Small intestine (tissue), 7 donors: ENCODE measurements at regions not wholly inside any gene's neighbourhood (a gene's known extent, or its start where the extent isn't known, plus 50 kb on each side); places are given as distances from the start of the nearest gene placed in this dataset.
A peak's percentile ranks its signal among the peaks of the same experiment; 100 is the strongest.
"Not testable (repeated sequence)": the region's sequence is repeated elsewhere in the genome, so short reads cannot be mapped to it uniquely, and the experiment has no call there.

Experiments
- DNase-seq, 2 donors: peaks; one replicate each; pipeline versions ENCODE4 v3.0.0 to v3.0.0-alpha.2; 2013
- FAIRE-seq: peaks from 2 replicates; lab custom pipeline; 2012; peaks lifted over from hg19 to GRCh38; lab: Jason Lieb, UNC
- H3K27ac ChIP-seq, 3 donors: one replicate each; pipeline ENCODE4 v1.5.1; 2013; ENCODE audit warnings: low read length in 2 of 3, mild to moderate bottlenecking in 2 of 3, control low read depth in 1 of 3, inconsistent platforms in 1 of 3, low read depth in 1 of 3, moderate library complexity in 1 of 3
- H3K27me3 ChIP-seq, 3 donors: one replicate each; pipeline ENCODE4 v1.6.1; 2013; ENCODE audit warnings: low read length in 3 of 3, inconsistent platforms in 1 of 3; ENCODE audit not compliant: control insufficient read depth in 3 of 3, insufficient read depth in 3 of 3
- H3K36me3 ChIP-seq, 3 donors: one replicate each; pipeline ENCODE4 v1.6.1; 2013; ENCODE audit warnings: low read length in 3 of 3, inconsistent platforms in 1 of 3, low read depth in 1 of 3, mild to moderate bottlenecking in 1 of 3, moderate library complexity in 1 of 3; ENCODE audit not compliant: control insufficient read depth in 3 of 3, insufficient read depth in 2 of 3
- H3K4me1 ChIP-seq, 3 donors: one replicate each; pipeline ENCODE4 v1.6.1; 2013; ENCODE audit warnings: low read length in 2 of 3, inconsistent platforms in 1 of 3, low read depth in 1 of 3, mild to moderate bottlenecking in 1 of 3, moderate library complexity in 1 of 3; ENCODE audit not compliant: control insufficient read depth in 3 of 3, insufficient read depth in 2 of 3
- H3K4me3 ChIP-seq, 3 donors: one replicate each; pipeline ENCODE4 v1.5.1; 2013; ENCODE audit warnings: low read length in 3 of 3, control low read depth in 1 of 3, inconsistent platforms in 1 of 3, low read depth in 1 of 3, mild to moderate bottlenecking in 1 of 3, moderate library complexity in 1 of 3
- H3K9me3 ChIP-seq, 2 donors: one replicate each; pipeline ENCODE4 v1.6.1; 2013; ENCODE audit warnings: low read depth in 1 of 2, low read length in 1 of 2; ENCODE audit not compliant: control insufficient read depth in 2 of 2, insufficient read depth in 1 of 2
- WGBS, 3 donors: extraction: QIAGEN DNeasy Blood & Tissue Kit; methylation state at CpG; one replicate each; pipeline ENCODE4 v1.1.7; 2013; 5-methylcytosine and 5-hydroxymethylcytosine counted together
- donor health status: healthy with polysubstance abuse.
- donor health status: control.
- donor health status: control.
- donor health status: Bipolar disorder and iron deficiency.
- donor health status: healthy.

- Histone ChIP-seq H3K27me3 (no peaks in the 10 kb centered on the region), H3K4me3 (no peak overlapping the region), H3K36me3 (no peaks in the 10 kb centered on the region), H3K27ac (no peak overlapping the region), H3K9me3 (peaks cover 0 to 11% of the 10 kb centered on the region in 2 donors), H3K4me1 (no peaks in the 10 kb centered on the region)
- WGBS, 3 donors = 93 to 98% (median 97%) methylated on average over 3 of the region's 3 CpGs
- DNase-seq (no peak), FAIRE-seq (no peak)
These were observed 887.4 kb upstream of the ROBO1 start for GRCh38 chr3:80655216-80655615.

GRCh38 chr3:80649170-80649569, 881.4 kb upstream of the ROBO1 start:
- no peaks in the 10 kb centered on the region for H3K36me3 ChIP-seq
- no peak for FAIRE-seq
- H3K27me3 ChIP-seq = no peaks in the 10 kb centered on the region
- H3K4me1 ChIP-seq = no peaks in the 10 kb centered on the region
- H3K9me3 ChIP-seq = peaks cover 0 to 8% of the 10 kb centered on the region in 2 donors
- DNase-seq = peak in 1 of 2 donors; percentile 5
- H3K27ac ChIP-seq = no peak overlapping the region
- H3K4me3 ChIP-seq = no peak overlapping the region

- no peaks in the 10 kb centered on the region for H3K27me3 ChIP-seq
- no peaks in the 10 kb centered on the region for H3K36me3 ChIP-seq
- DNase-seq (peak in 1 of 2 donors; percentile 11), FAIRE-seq (no peak)
- no peak overlapping the region for H3K27ac ChIP-seq
- H3K4me1 ChIP-seq = no peaks in the 10 kb centered on the region
- no peak overlapping the region for H3K4me3 ChIP-seq
- H3K9me3 ChIP-seq = no peaks in the 10 kb centered on the region
- 83 to 91% (median 90%) methylated on average over 4 of the region's 4 CpGs for WGBS, 3 donors
These were observed 875.6 kb upstream of the ROBO1 start for GRCh38 chr3:80643421-80643820.

- H3K9me3 ChIP-seq = no peaks in the 10 kb centered on the region
- WGBS, 3 donors = 40 to 56% (median 45%) methylated on average over 8 of the region's 8 CpGs
- no peak overlapping the region for H3K27ac ChIP-seq
- no peak for FAIRE-seq
- no peak overlapping the region for H3K4me3 ChIP-seq
- H3K27me3 ChIP-seq = no peaks in the 10 kb centered on the region
- H3K36me3 ChIP-seq = no peaks in the 10 kb centered on the region
- peak; percentile 13 to 29 for DNase-seq
- peaks cover 0 to 3% (median 0%) of the 10 kb centered on the region in 3 donors for H3K4me1 ChIP-seq
These were observed 850.8 kb upstream of the ROBO1 start for GRCh38 chr3:80618295-80619256.

GRCh38 chr3:80612366-80612765, 844.6 kb upstream of the ROBO1 start:
- no peak overlapping the region for H3K27ac ChIP-seq
- DNase-seq = peak; percentile 24 to 31
- no peaks in the 10 kb centered on the region for H3K9me3 ChIP-seq
- H3K36me3 ChIP-seq = no peaks in the 10 kb centered on the region
- FAIRE-seq = no peak
- no peaks in the 10 kb centered on the region for H3K27me3 ChIP-seq
- WGBS, 3 donors = 0 to 37% (median 6%) methylated on average over 2 of the region's 2 CpGs
- no peak overlapping the region for H3K4me3 ChIP-seq
- peaks cover 0 to 2% (median 0%) of the 10 kb centered on the region in 3 donors for H3K4me1 ChIP-seq

GRCh38 chr3:80608072-80608471, 840.3 kb upstream of the ROBO1 start:
- FAIRE-seq, DNase-seq, H3K27me3 ChIP-seq, H3K4me3 ChIP-seq, H3K36me3 ChIP-seq, H3K27ac ChIP-seq, H3K4me1 ChIP-seq, H3K9me3 ChIP-seq: not testable (repeated sequence)
- 86 to 96% (median 92%) methylated on average over 2 to 3 of the region's 3 CpGs for WGBS, 3 donors

GRCh38 chr3:80606073-80606472, 838.3 kb upstream of the ROBO1 start:
- Histone ChIP-seq H3K4me3 (no peak overlapping the region), H3K9me3 (no peaks in the 10 kb centered on the region), H3K36me3 (no peaks in the 10 kb centered on the region), H3K4me1 (peaks cover 0 to 2% (median 0%) of the 10 kb centered on the region in 3 donors), H3K27me3 (no peaks in the 10 kb centered on the region), H3K27ac (no peak overlapping the region)
- 81 to 88% (median 84%) methylated on average over 4 of the region's 4 CpGs for WGBS, 3 donors
- DNase-seq (peak in 1 of 2 donors; percentile 10), FAIRE-seq (no peak)

- H3K27me3 ChIP-seq = no peaks in the 10 kb centered on the region
- H3K36me3 ChIP-seq = no peaks in the 10 kb centered on the region
- no peak overlapping the region for H3K27ac ChIP-seq
- FAIRE-seq (no peak), DNase-seq (no peak)
- H3K4me3 ChIP-seq = no peak overlapping the region
- no peaks in the 10 kb centered on the region for H3K9me3 ChIP-seq
- no peaks in the 10 kb centered on the region for H3K4me1 ChIP-seq
These were observed 833.7 kb upstream of the ROBO1 start for GRCh38 chr3:80601479-80601878.
